ENCODE measurements at regions not wholly inside any gene's neighbourhood (a gene's known extent, or its start where the extent isn't known, plus 50 kb on each side); places are given as distances from the start of the nearest gene placed in this dataset.

DNA sequence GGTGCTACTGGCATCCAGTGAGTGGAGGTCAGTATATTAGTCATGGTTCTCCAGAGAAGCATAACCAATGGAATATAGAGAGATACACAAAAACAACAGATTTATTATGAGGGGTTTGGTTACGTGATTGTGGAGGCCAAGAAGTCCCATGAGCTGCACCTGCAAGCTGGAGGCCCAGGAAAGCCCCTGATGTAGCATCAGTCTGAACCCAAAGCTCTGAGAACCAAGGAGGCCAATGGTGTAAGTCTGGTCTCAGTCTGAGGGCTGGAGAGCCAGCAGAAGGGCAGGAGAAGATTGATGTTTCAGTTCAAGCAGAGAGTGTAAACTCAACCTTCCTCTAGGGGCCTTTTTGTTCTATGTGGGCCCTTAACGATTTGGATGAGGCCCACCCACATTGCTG lies 144.1 kb downstream of the KLF13 start:
- Histone ChIP-seq H3K36me3 (replicated peaks in 1 of 2; ENCODE audit: control insufficient read depth in 1 of 2, insufficient read depth in 2 of 2, low read length in 2 of 2) (no peaks in the 10 kb centered on the region), H3K9ac (ENCODE audit: insufficient read depth, low read depth, low read length) (no peak overlapping the region), H2AFZ (ENCODE audit: low read length) (no peak overlapping the region), H4K20me1 (ENCODE audit: insufficient read depth, low read length) (no peaks in the 10 kb centered on the region), H3K4me1 (ENCODE audit: insufficient read depth, low read length) (no peaks in the 10 kb centered on the region), H3K79me2 (ENCODE audit: insufficient read depth, low read length) (no peaks in the 10 kb centered on the region), H3K27me3 (ENCODE audit: control insufficient read depth in 1 of 2, insufficient read depth in 2 of 2, low read length in 2 of 2) (peaks cover 0 to 26% of the 10 kb centered on the region in 2 experiments; a peak in 3 of 5 replicates), H3K4me2 (ENCODE audit: low read depth, low read length) (no peak overlapping the region), H3K4me3 (replicated peaks in 1 of 3; ENCODE audit: insufficient read depth in 1 of 3, low read depth in 2 of 3, low read length in 3 of 3) (no peak overlapping the region), H3K9me3 (ENCODE audit: low read length) (no peaks in the 10 kb centered on the region), H3K27ac (ENCODE audit: extremely low read length, insufficient read depth, low read length) (no peak overlapping the region)
- FAIRE-seq (no peak), ATAC-seq (no peak), DNase-seq (ENCODE audit: low spot score) (no peak)
- CTCF ChIA-PET (ENCODE audit: low intra/inter-chr PET ratio, low total read pairs) = no interaction called here
- TF ChIP-seq ZNF414 (CRISPR knock-in tag; IDR thresholded peaks at IDR 0.05) (no peak), BRD4 (CRISPR knock-in tag; IDR thresholded peaks at IDR 0.05) (no peak), ATM (IDR thresholded peaks at IDR 0.05; ENCODE audit: borderline replicate concordance) (no peak), ZNF75D (CRISPR knock-in tag; IDR thresholded peaks at IDR 0.05; ENCODE audit: borderline replicate concordance) (no peak), KMT2B (CRISPR knock-in tag; IDR thresholded peaks at IDR 0.05) (no peak), RXRA (CRISPR knock-in tag; IDR thresholded peaks at IDR 0.05) (no peak), ZNF160 (CRISPR knock-in tag; IDR thresholded peaks at IDR 0.05) (no peak)
- TF ChIP-seq, protein P1, sequence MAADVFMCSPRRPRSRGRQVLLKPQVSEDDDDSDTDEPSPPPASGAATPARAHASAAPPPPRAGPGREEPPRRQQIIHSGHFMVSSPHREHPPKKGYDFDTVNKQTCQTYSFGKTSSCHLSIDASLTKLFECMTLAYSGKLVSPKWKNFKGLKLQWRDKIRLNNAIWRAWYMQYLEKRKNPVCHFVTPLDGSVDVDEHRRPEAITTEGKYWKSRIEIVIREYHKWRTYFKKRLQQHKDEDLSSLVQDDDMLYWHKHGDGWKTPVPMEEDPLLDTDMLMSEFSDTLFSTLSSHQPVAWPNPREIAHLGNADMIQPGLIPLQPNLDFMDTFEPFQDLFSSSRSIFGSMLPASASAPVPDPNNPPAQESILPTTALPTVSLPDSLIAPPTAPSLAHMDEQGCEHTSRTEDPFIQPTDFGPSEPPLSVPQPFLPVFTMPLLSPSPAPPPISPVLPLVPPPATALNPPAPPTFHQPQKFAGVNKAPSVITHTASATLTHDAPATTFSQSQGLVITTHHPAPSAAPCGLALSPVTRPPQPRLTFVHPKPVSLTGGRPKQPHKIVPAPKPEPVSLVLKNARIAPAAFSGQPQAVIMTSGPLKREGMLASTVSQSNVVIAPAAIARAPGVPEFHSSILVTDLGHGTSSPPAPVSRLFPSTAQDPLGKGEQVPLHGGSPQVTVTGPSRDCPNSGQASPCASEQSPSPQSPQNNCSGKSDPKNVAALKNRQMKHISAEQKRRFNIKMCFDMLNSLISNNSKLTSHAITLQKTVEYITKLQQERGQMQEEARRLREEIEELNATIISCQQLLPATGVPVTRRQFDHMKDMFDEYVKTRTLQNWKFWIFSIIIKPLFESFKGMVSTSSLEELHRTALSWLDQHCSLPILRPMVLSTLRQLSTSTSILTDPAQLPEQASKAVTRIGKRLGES (CRISPR knock-in tag; IDR thresholded peaks at IDR 0.05; ENCODE audit: borderline replicate concordance) = no peak
- TF ChIP-seq, protein P2, sequence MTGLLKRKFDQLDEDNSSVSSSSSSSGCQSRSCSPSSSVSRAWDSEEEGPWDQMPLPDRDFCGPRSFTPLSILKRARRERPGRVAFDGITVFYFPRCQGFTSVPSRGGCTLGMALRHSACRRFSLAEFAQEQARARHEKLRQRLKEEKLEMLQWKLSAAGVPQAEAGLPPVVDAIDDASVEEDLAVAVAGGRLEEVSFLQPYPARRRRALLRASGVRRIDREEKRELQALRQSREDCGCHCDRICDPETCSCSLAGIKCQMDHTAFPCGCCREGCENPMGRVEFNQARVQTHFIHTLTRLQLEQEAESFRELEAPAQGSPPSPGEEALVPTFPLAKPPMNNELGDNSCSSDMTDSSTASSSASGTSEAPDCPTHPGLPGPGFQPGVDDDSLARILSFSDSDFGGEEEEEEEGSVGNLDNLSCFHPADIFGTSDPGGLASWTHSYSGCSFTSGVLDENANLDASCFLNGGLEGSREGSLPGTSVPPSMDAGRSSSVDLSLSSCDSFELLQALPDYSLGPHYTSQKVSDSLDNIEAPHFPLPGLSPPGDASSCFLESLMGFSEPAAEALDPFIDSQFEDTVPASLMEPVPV (CRISPR knock-in tag; IDR thresholded peaks at IDR 0.05) = no peak
- TF ChIP-seq, protein P3, sequence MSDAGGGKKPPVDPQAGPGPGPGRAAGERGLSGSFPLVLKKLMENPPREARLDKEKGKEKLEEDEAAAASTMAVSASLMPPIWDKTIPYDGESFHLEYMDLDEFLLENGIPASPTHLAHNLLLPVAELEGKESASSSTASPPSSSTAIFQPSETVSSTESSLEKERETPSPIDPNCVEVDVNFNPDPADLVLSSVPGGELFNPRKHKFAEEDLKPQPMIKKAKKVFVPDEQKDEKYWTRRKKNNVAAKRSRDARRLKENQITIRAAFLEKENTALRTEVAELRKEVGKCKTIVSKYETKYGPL (CRISPR knock-in tag; IDR thresholded peaks at IDR 0.05) = no peak
- TF ChIP-seq, protein P4, sequence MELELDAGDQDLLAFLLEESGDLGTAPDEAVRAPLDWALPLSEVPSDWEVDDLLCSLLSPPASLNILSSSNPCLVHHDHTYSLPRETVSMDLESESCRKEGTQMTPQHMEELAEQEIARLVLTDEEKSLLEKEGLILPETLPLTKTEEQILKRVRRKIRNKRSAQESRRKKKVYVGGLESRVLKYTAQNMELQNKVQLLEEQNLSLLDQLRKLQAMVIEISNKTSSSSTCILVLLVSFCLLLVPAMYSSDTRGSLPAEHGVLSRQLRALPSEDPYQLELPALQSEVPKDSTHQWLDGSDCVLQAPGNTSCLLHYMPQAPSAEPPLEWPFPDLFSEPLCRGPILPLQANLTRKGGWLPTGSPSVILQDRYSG (CRISPR knock-in tag; IDR thresholded peaks at IDR 0.05) = no peak
- BruUV-seq (replicated peaks) = no TSS peak
- POLR2A ChIA-PET = no interaction called here
- WGBS (ENCODE audit: low lambda C conversion rate) = 0% methylated on average over 2 of the region's 2 CpGs
- intact Hi-C loops (cut with micrococcal nuclease; ENCODE audit: unreplicated experiment) = no loop called here
- in situ Hi-C loops (cut with HindIII; ENCODE audit: extremely low pct_ligation_motif_present, low pct_unique_long_range_greater_than_20kb) = no loop called here

Data from HepG2 (cell line).